LoVo (cell line): ENCODE measurements at regions not wholly inside any gene's neighbourhood (a gene's known extent, or its start where the extent isn't known, plus 50 kb on each side); places are given as distances from the start of the nearest gene placed in this dataset.
"Not testable (repeated sequence)": the region's sequence is repeated elsewhere in the genome, so short reads cannot be mapped to it uniquely, and the experiment has no call there.

Experiments
- DNase-seq: peaks from one replicate; pipeline ENCODE4 v3.0.0-alpha.2; 2016; ENCODE audit warnings: low spot score

GRCh38 chr6:67212584-67212983, 1422.5 kb upstream of the ADGRB3 start:
- DNase-seq, result no peak

GRCh38 chr6:67210450-67210849, 1424.6 kb upstream of the ADGRB3 start:
- DNase-seq, result no peak

GRCh38 chr6:67201563-67201962, 1433.5 kb upstream of the ADGRB3 start:
- DNase-seq, result no peak

GRCh38 chr6:67200626-67201403, 1434.3 kb upstream of the ADGRB3 start:
- no peak for DNase-seq

GRCh38 chr6:67199425-67199824, 1435.7 kb upstream of the ADGRB3 start:
- no peak for DNase-seq

- no peak for DNase-seq
These were observed 1444.3 kb upstream of the ADGRB3 start for GRCh38 chr6:67190733-67191132.

- DNase-seq, result no peak
These were observed 1450.7 kb upstream of the ADGRB3 start for GRCh38 chr6:67184405-67184804.

- DNase-seq, result no peak
These were observed 1460.0 kb upstream of the ADGRB3 start for GRCh38 chr6:67175101-67175500.

GRCh38 chr6:67165606-67166005, 1458.6 kb upstream of the EYS start:
- no peak for DNase-seq

- DNase-seq, result no peak
These were observed 1453.8 kb upstream of the EYS start for GRCh38 chr6:67160820-67161219.

GRCh38 chr6:67141005-67141404, 1434.0 kb upstream of the EYS start:
- DNase-seq, result no peak

- DNase-seq, result no peak
These were observed 1426.9 kb upstream of the EYS start for GRCh38 chr6:67133973-67134372.

GRCh38 chr6:67131827-67132226, 1424.8 kb upstream of the EYS start:
- DNase-seq, result no peak

GRCh38 chr6:67129780-67130179, 1422.8 kb upstream of the EYS start:
- no peak for DNase-seq

- DNase-seq, result no peak
These were observed 1420.0 kb upstream of the EYS start for GRCh38 chr6:67127041-67127440.

- DNase-seq, result no peak
These were observed 1414.1 kb upstream of the EYS start for GRCh38 chr6:67121115-67121514.

- DNase-seq, result no peak
These were observed 1405.1 kb upstream of the EYS start for GRCh38 chr6:67112120-67112519.

GRCh38 chr6:67102743-67103142, 1395.7 kb upstream of the EYS start:
- DNase-seq, result no peak

- DNase-seq, result not testable (repeated sequence)
These were observed 1388.7 kb upstream of the EYS start for GRCh38 chr6:67095618-67096226.

- DNase-seq, result no peak
These were observed 1387.5 kb upstream of the EYS start for GRCh38 chr6:67094431-67094946.

GRCh38 chr6:67073938-67074337, 1366.9 kb upstream of the EYS start:
- DNase-seq, result no peak

GRCh38 chr6:67068781-67069180, 1361.8 kb upstream of the EYS start:
- no peak for DNase-seq

GRCh38 chr6:67064323-67064722, 1357.3 kb upstream of the EYS start:
- no peak for DNase-seq

GRCh38 chr6:67047996-67048395, 1341.0 kb upstream of the EYS start:
- DNase-seq, result no peak
